HG02885 (cell line): ENCODE measurements at regions not wholly inside any gene's neighbourhood (a gene's known extent, or its start where the extent isn't known, plus 50 kb on each side); places are given as distances from the start of the nearest gene placed in this dataset.

ENCODE experiments used
- ATAC-seq: cut with Tn5 transposase; IDR thresholded peaks from one replicate; pipeline ENCODE4 v1.9.1; 2021; ENCODE audit warnings: mild to moderate bottlenecking; ENCODE audit not compliant: unreplicated experiment, poor library complexity

DNA sequence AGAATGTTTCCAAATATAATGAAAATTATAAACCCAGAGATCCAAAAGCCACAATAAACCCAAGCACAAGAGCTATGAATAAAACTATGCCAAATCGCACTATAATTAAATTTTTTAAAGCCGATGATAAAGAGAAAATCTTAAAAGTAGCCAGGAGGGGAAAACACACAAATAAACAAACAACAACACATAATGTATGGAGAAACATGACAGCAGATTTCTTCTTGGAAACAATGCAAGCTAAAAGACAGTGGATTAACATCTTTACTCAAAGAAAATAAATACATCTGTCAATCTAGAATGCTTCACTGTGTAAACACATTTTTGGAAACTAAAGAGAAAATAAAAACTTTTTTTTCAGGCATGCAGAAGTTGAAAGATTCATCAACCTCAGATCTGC is 53.0 kb upstream of the SMOX start:
- no peak for ATAC-seq

DNA sequence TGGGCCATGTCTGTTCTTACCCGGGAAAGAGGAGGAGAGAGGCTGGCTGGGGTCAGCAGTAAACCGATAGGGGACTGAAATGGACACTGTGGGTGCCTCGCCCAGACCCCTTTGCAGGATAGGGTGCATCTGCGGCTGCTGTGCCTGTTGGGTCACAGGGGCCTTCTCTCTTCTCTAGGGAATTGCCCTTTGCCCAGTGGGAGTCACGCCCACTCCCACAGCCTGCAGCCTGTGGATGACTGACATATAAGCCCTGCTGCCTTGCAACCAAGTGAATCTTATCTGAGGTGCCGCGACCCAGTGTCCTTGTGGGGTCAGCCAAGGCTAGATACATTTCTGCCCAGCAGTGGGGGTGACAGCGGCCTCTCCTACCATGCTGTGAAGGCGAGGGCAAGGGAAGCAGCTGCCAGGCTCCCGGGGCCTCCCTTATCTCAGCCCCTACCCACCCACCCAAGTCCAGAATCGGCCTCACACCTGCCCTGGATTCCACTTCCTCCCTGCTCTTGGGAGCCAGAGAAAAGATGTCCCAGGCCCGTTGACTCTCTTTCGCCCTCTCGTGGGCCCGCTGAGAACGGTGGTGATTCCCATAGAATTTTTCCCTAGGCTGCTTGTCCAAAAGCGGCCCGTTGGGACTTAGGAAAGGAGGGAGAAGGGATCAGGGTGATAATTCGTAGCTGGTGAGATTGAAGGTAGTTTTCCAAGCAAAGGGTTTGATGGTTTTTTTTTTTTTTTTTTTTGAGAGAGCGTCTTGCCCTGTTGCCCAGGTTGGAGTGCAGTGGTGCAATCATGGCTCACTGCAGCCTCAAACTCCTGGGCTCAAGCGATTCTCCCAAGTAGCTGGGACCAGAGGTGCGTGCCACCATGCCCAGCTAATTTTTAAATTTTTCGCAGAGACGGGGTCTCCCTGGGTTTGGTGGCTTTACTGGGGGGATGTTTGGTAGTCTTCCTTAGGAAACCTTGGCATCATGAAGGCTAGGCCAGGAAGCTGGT is 56.8 kb upstream of the SMOX start:
- no peak for ATAC-seq

DNA sequence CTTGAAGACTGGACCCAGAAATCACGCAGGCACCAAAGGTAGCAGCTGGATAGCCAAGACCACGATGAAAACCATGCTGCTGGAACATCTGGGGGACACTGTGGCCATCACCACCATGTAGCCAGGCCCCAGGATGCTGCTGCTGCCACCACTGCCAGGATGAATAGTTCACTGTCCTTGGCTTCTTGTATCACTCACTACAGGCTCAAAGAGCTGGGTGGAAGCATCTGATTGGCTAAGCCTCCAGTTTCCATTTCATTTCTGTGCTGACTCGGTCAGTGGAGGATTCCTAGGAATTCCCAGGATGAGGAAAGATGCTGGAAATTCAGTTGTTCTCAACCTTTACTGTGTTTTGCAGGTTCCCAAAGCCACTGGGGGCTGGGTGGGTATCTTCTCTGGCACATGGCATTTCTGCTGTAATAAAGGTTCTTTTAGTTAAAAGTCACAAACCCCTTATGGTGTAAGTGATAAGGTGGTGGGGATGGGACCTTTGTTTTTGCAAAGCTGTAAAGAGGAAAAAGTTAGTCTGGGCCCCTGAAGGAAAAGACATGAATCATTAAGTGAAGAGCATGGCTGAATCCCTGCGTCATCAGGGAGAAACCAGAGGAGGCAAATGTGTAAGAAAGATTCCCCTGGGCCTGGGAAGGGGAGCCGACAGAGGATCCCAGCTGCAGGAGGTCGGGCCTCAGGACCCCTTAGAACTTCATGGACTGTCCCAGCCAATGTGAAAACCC is 57.7 kb upstream of the SMOX start:
- no peak for ATAC-seq

DNA sequence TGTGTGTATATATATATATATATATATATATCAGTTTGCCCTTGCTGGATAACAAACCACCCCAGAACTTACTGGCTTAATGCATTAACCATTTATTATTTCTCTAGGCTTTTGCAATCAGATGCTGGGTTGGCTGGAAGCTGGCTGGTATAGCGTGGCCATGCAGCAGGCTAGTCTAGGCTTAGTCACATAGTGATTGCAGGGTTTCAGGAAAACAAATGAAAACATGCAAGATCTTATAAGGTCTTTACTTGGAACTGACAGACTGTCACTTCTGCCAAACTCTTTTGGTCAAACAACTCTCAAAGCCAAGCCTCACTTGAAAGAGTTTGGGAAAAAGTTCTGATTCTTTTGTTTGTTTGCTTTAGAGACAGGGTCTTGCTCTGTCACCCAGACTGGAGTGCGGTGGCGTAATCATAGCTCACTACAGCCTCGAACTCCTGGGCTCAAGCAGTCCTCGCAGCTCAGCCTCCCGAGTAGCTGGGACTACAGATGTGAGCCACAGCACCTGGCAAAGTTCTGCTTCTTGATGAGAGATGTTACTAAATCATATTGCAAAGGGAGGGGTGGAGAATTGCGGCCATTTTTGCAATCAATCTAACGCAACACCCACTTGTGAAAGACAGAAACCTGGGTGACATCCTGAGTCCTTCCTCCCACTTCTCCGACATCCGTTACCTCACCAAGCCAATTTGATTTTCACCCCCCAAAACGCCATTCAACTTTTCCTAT is 58.7 kb upstream of the SMOX start:
- ATAC-seq, result no peak

DNA sequence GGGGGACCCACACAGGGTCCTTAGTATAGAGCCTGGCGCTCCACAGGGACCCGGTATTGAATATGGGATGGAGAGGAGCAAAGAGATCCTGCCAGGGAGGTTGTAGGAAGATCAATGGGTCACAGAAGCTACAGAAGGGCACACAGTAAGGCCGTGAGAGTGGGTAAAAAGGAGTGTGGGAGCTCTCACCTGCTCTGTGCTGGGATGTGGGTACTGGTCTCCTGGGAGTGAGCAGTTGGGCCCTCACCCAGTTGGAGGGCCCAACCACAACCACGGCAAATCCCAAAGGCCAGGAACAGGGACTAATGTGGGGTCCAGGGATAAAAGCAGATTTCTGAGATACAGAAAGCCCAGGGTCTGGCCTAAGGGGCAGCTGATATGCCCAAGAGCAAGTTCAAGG is 59.9 kb upstream of the SMOX start:
- ATAC-seq, result no peak

DNA sequence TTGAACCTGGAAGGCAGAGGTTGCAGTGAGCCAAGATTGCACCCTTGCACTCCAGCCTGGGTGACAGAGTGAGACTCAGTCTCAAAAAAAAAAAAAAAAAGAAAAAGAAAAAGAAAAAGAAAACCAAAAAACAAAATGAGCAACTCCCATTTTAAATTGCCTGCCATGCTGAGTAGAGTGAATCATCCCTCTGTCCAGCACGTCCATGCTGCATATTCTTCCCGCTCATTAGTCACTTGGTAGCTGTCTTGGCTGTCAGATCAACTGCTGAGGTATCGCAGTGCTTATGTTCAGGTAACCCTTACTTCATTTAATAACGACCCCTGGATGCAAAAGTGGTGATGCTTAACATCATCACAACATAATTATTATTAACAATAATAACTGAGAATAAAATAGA is 60.7 kb upstream of the SMOX start:
- no peak for ATAC-seq

DNA sequence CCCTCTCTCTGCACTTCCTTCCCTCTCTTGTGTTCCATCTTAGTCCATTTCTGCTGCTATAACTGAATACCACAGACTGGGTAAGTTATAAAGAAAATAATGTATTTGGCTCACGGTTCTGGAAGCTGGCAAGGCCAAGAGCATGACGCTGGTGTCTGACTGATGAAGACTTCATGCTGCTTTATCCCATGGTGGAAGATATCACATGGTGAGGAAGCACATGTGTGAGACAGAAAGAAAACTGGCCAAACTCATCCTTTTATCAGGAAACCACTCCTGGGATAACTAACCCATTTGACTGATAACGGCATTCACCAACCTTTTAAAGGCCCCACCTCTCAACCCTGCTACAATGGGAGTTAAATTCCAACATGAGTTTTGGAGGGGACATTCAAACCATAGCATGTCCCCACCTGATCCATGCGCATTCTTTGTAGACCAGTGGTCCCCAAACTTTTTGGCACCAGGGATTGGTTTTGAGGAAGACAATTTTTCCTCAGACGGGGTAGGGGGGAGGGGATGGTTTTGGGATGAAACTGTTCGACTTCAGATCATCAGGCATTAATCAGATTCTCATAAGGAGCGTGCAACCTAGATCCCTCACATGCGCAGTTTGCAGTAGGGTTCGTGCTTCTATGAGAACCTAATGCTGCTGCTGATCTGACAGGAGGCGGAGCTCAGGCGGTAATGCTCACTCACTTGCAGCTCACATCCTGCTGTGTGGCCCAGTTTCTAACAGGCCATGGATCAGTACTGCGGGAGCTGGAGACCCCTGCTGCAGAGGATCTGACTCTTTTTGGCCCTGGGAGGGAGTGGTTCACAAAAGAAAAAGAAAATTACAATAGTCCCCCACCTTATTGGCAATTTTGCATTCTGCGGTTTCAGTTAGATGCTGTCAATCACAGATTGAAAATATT is 61.6 kb upstream of the SMOX start:
- no peak for ATAC-seq

DNA sequence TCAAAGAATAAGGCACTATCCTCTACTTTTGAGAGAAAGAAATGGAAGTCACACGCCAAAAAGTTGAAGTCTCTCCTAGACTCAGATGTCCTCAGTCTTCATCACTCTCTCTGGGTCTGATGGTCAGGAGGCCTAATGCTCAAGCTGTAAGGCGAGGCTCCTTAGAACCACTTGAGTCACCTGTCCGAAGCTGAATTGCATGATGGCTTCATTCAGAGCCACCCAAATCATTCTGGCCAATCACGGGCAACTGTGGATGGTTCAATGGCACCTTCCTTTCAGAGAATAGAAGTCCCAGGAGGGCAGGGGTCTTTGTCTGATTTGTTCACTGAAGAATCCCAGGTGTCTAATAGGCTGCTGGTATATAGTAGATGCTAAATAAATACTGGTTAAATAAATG is 63.9 kb upstream of the SMOX start:
- no peak for ATAC-seq

DNA sequence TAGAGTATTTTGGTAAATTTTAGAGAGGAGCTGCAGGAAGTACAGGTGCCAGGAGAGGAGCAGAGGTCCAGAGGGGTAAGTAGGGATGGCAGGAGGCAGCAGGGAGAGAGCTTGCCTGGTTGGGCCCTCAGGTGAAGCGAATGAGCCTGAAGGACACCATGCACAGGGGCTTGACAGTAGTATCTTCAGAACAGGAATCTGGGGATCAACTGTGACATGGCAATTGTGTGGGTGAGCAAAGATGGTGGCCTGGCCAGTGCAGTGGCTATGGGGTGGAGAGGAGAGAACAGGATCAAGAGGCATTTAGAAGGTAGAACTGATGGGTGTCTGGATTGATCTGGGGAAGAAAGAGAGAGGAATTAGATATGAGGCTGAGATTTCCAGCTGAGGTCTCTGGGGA is 64.5 kb upstream of the SMOX start:
- no peak for ATAC-seq

DNA sequence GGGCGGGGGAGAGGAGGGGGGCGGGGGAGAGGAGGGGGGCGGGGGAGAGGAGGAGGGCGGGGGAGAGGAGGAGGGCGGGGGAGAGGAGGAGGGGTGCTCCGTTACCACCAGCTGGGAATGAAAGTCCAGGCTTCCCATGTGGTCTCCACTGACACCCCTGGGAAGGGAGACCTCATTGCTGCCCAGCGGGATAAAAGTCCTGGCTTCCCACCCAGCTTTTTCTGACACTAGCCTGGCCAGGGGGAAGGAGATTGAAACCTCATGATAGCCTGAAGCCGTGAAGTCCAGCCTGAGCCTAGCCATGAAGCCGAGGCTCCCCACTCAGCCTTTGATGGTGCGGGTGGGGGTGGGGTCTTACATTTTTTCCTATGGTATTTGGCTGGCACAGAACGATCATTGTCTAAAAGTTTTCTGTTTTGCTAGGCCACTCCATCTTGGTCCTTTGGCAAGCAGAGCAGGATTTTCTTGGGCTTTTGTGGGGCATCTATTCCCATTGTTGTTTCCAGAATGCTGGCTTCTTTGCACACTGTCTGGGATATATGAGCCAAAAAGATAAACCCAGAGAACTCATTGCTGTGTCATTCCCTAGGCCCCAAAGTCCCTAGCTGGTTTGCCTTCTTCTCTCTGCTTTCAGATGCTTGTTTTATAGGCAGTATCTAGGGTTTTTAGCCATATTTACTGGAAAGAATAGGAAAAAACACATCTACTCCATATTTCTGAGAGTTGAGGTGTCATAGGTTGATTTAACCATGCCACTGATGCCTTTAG is 65.3 kb upstream of the SMOX start:
- ATAC-seq, result no peak

DNA sequence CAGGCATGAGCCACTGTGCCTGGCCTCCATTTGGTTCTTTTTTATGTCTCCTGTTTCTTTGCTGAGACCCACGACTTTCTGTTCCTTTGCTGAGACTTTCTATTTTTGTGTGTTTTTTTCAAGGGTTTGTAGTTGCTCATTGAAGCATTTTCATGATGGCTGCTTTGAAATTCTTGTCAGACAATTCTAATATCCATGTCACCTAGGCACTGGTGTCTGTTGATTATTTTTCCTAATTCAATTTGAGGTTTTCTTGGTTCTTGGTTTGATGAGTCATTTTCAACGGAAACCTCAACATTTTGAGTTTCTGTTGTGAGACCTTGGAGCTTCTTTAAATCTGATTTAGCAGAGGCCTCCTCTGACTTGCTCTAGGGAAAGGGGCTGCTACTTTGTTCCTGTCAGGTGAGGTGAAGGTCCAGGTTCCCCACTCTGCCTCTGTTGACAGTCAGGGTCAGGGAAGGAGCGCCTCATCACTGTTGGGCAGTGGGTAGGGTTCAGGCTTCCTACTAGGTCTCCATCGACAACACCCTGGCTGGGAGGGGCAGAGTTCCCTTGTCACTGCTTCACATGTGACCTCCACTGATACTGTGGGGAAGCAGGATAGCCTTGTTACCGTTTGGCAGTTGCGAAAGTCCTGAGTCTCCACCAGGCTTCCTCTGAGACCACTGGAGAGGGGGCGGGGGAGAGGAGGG is 66.1 kb upstream of the SMOX start:
- peak; percentile 52 for ATAC-seq

DNA sequence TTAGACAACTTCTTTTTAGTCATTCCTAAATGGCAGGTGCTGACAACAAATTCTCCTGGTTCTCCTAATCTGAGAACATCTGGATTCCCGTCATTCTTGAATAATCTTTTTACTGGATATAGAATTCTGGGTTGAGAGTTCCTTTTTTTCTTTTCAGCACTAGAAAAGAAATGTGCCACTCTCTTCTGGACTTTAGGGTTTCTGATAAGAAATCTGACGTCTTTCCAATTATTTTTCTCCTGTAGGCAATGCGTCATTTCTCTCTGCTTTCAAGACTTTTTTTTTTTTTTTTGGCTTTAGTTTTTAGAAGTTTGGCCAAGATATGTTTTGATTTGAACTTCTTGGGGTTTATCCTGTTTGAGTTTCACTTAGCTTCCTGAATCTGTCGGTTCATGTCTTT is 66.1 kb upstream of the RNF24 start:
- ATAC-seq, result no peak

DNA sequence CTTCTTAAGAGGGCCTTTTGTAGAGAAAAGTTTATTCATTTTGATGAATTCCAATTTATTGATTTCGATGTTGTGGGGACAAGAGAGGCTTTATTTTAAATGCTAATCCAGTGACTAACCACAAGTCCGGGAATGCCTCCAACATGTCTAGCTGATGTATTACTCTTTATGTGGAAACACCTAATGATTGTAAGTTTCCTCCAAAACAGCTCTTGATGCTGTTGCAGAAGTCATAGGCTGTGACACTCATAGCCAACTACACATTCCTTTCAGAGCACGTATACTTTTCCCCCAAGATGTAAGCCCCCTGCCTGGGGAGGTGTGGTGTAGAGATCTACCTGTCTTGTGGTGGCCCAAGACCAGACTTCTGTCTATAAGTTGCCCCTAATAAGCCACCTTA is 61.3 kb upstream of the RNF24 start:
- ATAC-seq, result no peak

DNA sequence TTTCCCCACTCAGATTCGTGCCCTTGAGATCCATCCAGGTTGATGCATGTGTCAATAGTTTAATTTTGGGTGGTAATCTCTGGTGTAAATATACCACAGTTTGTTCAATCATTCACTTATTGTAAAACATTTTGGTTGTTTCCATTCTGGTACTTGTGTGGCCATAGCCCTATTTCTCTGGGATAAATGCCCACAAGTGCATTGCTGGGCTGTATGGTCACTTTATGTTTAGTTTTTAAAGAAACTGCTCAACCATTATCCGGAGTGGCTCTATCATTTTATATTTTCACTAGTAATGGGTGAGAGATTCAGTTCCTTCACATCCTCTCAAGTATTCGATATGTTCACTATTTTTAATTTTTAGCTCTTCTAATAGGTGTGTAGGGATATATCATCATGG is 60.7 kb upstream of the RNF24 start:
- no peak for ATAC-seq

DNA sequence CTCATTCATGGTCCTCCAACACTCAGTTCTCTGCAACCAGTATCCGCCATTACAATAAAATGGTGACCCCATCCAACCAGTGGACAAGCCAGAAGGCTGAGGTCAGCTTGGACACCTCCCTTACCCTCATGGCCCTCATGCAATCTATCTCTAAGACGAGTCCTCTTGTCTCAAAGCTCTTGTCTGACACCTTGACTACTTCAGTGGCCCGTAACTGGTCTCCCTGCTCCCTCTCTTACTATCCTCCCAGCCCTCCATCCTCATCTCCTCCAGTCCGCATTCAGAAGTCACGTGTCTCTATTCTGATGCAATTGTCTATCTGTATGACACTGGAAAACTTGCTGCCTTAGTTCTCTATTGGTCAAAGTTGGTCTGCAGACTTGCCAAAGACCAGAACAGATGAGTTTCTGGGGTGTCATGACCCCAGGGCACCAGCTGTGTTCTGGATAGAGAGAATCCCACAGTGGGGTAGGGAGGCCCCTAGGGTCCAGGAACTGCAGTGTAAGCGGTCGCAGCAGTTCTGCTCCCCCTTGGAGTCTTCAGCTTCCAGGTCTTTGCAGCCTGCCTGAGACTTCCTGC is 59.6 kb upstream of the RNF24 start:
- ATAC-seq, result no peak

DNA sequence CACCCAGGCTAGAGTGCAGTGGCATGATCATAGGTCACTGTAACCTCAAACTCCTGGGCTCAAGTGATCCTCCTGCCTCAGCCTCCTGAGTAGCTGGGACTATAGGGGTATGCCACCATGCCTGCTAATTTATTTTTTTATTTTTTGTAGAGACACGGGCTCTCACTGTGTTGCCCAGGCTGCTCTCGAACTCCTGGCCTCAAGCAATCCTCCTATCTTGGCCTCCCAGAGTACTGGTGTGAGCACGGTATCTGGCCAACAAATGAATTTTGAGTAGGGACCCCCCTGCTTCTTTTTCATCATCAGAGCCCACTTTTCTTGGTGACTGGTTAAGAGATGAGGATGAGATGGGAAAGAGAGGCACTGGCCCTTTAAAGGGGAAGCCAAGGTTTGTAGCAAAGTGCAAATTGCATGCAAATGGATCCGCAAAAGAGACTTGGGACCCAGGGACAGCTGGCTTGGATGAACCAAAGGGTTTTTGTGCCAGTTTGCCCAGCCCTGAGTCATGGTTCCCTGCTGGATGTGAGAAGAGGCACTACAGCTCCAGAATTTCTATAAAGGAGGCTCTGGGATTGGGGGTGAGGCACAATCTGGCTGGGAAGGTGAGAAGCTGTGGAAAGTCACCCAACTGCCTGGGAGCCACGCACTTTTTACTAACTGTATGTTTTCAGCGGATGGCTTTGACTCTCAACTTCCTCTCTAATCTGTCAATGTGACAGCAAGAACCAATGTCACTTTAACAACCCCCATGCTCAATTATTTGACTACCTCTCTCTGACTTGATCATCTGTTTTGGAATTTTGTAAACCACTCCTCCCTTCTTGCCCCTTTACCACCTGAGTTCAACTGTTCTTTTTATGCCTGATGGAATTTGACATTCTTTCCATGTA is 58.7 kb upstream of the RNF24 start:
- ATAC-seq, result no peak

DNA sequence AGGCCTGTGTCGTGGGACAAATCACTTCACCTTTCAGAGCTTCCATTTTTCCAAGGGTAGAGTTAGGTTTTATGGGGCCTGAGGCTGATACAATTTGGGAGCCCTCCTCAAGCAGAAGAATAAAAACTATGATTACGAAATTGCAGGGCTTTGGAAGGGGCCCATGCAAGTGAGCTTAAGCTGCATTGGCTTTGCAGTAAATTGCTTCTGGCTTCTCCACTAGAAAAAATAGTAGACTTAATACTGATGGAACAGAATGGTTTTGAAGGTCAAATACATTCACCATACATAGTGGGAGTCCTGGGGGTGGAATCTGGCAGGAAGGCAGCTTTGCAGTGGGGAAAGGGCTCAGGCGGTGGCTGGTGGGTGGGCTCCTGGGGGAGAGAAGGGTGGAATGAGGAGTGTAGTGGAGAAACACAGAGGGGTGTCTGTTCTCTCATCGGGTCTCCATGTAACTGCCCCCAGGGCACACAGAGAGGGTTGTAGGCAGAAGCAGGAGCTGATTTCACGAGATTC is 55.9 kb upstream of the RNF24 start:
- ATAC-seq, result no peak
